WTC11 (cell line): ENCODE measurements at regions not wholly inside any gene's neighbourhood (a gene's known extent, or its start where the extent isn't known, plus 50 kb on each side); places are given as distances from the start of the nearest gene placed in this dataset.

Experiments
- ATF2 ChIP-seq: sonication (generic); formaldehyde crosslinking; IDR thresholded peaks from 2 replicates; pipeline ENCODE4 v1.8.1; 2022; ENCODE audit warnings: low read depth, missing genetic modification reagents, borderline replicate concordance
- ATF3 ChIP-seq: sonication (generic); formaldehyde crosslinking; conservative IDR thresholded peaks from 2 replicates; pipeline ENCODE4 v1.8.1; 2022; ENCODE audit warnings: mild to moderate bottlenecking, missing genetic modification reagents
- CREM ChIP-seq: sonication (generic); formaldehyde crosslinking; IDR thresholded peaks from 2 replicates; pipeline ENCODE4 v1.8.1; 2022; ENCODE audit warnings: mild to moderate bottlenecking, missing genetic modification reagents, moderate library complexity
- CTCF ChIP-seq: fragments of 200-600 bp; IDR thresholded peaks from 2 replicates; pipeline ENCODE4 v1.8.0; 2022; ENCODE audit warnings: antibody characterized with exemption
- ELF4 ChIP-seq: sonication (generic); formaldehyde crosslinking; IDR thresholded peaks from 2 replicates; pipeline ENCODE4 v1.8.1; 2022; ENCODE audit warnings: low read depth, mild to moderate bottlenecking, moderate library complexity, missing genetic modification reagents
- FOXP1 ChIP-seq: sonication (generic); formaldehyde crosslinking; IDR thresholded peaks from 2 replicates; pipeline ENCODE4 v1.8.0; 2022; ENCODE audit warnings: missing genetic modification reagents, mild to moderate bottlenecking, moderate library complexity, borderline replicate concordance
- JUN ChIP-seq: sonication (generic); formaldehyde crosslinking; IDR thresholded peaks from 2 replicates; pipeline ENCODE4 v1.8.0; 2023; ENCODE audit warnings: mild to moderate bottlenecking, missing genetic modification reagents
- PRDM15 ChIP-seq: sonication (generic); formaldehyde crosslinking; IDR thresholded peaks from 2 replicates; pipeline ENCODE4 v1.8.0; 2022; ENCODE audit warnings: missing genetic modification reagents
- SMAD3 ChIP-seq: sonication (generic); formaldehyde crosslinking; IDR thresholded peaks from 2 replicates; pipeline ENCODE4 v1.8.0; 2022; ENCODE audit warnings: missing genetic modification reagents, mild to moderate bottlenecking, borderline replicate concordance
- TCF7 ChIP-seq: sonication (generic); formaldehyde crosslinking; IDR thresholded peaks from 2 replicates; pipeline ENCODE4 v1.8.0; 2022; ENCODE audit warnings: mild to moderate bottlenecking, low read depth, missing genetic modification reagents, moderate library complexity
- USF1 ChIP-seq: sonication (generic); formaldehyde crosslinking; IDR thresholded peaks from 2 replicates; pipeline ENCODE4 v1.8.0; 2022; ENCODE audit warnings: mild to moderate bottlenecking, missing genetic modification reagents
- ZNF512 ChIP-seq: sonication (generic); formaldehyde crosslinking; IDR thresholded peaks from 2 replicates; pipeline ENCODE4 v1.8.1; 2022; ENCODE audit warnings: missing genetic modification reagents, borderline replicate concordance

- no peak for TF ChIP-seq ZNF512 (CRISPR knock-in tag)
- no peak for TF ChIP-seq ATF2 (CRISPR knock-in tag)
- TF ChIP-seq SMAD3 (CRISPR knock-in tag), result no peak
- TF ChIP-seq PRDM15 (CRISPR knock-in tag), result no peak
- no peak for TF ChIP-seq ELF4 (CRISPR knock-in tag)
- TF ChIP-seq CTCF, result no peak
- no peak for TF ChIP-seq ATF3
- no peak for TF ChIP-seq JUN (CRISPR knock-in tag)
- no peak for TF ChIP-seq TCF7 (CRISPR knock-in tag)
- no peak for TF ChIP-seq CREM (CRISPR knock-in tag)
- no peak for TF ChIP-seq USF1
- TF ChIP-seq FOXP1, result no peak
These were observed 114.6 kb downstream of the NFKBIZ start for GRCh38 chr3:101963902-101964362.
